Activated CD8-positive, alpha-beta memory T cell treated with anti-CD3 and anti-CD28 coated beads for 36 hours (primary cell): ENCODE measurements at regions not wholly inside any gene's neighbourhood (a gene's known extent, or its start where the extent isn't known, plus 50 kb on each side); places are given as distances from the start of the nearest gene placed in this dataset.
"Not testable (repeated sequence)": the region's sequence is repeated elsewhere in the genome, so short reads cannot be mapped to it uniquely, and the experiment has no call there.

Experiments used
- CTCF ChIA-PET: fragments of 350-600 bp; sonication (Branson Sonifier 250); formaldehyde crosslinking; loops from one replicate; lab custom pipeline; 2021; ENCODE audit warnings: antibody characterized with exemption; lab: Charles Lee
- POLR2A ChIA-PET: fragments of 350-600 bp; sonication (Branson Sonifier 250); formaldehyde crosslinking; loops from one replicate; lab custom pipeline; 2021; ENCODE audit warnings: antibody characterized with exemption; lab: Charles Lee

DNA sequence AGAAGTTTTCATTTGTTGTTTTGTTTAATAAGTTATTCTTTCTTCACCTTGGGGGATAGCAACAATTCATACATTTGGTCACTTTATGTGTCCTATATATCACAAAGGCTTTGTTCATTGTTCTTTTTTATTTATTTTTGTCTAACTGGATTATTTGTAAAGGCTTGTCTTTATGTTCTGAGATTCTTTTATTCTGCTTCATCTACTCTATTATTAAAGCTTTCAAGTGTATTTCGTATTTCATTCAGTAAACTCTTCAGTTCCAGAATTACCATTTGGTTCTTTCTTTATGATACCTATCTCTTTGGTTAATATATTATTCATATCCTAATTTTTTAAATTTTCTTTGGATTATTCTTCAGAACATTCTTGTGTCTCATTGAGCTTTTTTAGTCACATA lies 942.9 kb downstream of the ANKRD7 start:
- ChIA-PET POLR2A (no interaction called here), CTCF (no interaction called here)

GRCh38 chr7:119172043-119172442 lies 947.5 kb downstream of the ANKRD7 start:
- ChIA-PET POLR2A (no interaction called here), CTCF (no interaction called here)

GRCh38 chr7:119175911-119176627 lies 951.6 kb downstream of the ANKRD7 start:
- CTCF ChIA-PET: no interaction called here
- POLR2A ChIA-PET: no interaction called here

- CTCF ChIA-PET: no interaction called here
Observed at GRCh38 chr7:119177863-119178262, 953.4 kb downstream of the ANKRD7 start.

DNA sequence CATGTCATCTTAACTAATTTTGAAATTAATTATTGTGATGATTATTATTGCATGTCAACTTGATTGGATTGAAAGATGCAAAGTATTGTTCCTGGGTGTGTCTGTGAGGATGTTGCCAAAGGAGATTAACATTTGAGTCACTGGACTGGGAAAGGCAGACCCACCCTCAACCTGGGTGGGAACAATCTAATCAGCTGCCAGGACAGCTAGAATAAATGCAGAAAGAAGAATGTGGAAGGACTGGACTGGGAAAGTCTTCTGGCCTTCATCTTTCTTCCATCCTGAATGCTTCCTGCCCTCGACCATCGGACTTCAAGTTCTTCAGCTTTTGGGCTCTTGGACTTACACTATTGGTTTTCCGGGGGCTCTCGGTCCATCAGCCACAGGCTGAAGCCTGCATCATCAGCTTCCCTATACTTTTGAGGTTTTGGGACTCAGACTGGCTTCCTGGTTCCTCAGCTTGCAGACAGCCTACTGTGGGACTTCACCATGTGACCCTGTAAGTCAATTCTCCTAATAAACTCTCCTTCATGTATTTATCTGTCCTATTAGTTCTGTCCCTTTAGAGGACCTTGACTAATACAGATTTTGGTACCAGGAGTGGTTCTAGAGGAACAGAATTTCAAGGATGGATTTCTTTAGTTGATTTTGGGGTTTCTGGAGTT lies 959.8 kb downstream of the ANKRD7 start:
- ChIA-PET CTCF (no interaction called here), POLR2A (no interaction called here)

More at GRCh38 chr7:119177863-119178262, 953.4 kb downstream of the ANKRD7 start:
- POLR2A ChIA-PET: no interaction called here

- CTCF ChIA-PET: no interaction called here
- POLR2A ChIA-PET: no interaction called here
Observed at GRCh38 chr7:119196183-119196582, 971.7 kb downstream of the ANKRD7 start.

GRCh38 chr7:119197172-119197876 lies 972.8 kb downstream of the ANKRD7 start:
- ChIA-PET POLR2A (no interaction called here), CTCF (no interaction called here)

DNA sequence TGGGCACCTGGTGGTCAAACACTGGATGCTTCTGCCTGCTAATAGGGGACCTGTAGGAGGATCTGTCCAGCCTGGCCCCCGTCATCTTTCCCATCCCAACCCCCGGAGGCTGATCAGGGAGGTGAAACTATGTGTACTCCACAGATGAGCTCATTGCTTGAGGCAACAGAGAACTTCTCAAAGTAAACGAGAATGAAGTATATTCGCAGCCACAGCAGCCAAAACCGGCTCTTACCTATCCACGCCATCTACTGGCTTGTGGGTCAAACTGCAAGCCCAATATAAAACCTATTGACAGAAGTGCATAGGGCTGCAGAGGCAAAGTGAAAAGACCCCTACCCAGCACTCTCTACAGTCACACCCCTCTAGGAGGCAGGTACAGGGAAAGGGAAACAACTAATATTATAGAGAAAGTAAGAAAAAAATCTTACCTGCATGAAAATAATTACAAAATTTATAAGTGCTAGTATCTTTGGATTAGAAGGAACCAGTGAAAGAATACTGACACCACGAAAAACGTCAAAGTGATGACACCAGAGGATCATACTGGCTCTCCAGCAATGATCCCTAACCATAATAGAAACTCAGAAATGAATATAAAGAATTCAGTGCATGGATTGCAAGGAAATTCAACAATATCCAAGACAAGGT lies 973.5 kb downstream of the ANKRD7 start:
- ChIA-PET CTCF (no interaction called here), POLR2A (no interaction called here)

DNA sequence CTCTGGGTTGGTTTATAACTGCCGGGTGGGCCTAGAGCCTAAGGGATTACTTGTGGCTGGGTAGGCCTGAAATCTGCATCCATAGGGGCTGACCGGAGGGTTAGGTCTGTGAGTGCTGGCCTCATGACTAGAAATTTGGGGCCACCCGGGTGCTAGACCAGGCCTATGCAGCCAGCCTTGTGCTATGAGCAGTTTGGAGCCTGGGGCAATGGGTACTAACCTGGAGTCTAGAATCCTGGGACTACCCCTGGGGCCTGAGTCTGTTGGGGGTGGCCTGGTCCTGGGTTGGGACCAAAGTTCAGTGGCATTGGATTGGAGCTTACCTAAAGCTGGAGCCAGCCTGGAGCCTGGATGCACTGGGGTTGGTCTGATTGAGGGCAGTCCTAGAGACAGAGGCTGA lies 995.2 kb downstream of the ANKRD7 start:
- CTCF ChIA-PET: no interaction called here
- POLR2A ChIA-PET: no interaction called here

DNA sequence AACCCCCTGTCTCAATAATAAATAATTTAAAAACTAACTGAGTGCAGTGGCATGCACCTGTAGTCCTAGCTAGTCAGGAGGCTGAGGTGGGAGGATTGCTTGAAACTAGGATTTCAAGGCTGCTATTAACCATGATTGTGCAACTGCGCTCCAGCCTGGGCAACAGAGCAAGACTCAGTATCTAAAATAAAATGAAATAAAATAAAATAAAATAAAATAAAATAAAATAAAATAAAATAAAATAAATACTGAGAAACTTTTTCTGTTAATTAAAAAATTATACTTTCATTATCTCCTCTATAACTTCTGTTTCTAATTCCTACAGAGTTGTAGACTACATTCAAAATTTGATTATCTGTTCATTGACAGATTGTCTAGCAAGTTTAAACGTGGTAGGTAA lies 999.4 kb downstream of the ANKRD7 start:
- ChIA-PET CTCF (no interaction called here), POLR2A (no interaction called here)

DNA sequence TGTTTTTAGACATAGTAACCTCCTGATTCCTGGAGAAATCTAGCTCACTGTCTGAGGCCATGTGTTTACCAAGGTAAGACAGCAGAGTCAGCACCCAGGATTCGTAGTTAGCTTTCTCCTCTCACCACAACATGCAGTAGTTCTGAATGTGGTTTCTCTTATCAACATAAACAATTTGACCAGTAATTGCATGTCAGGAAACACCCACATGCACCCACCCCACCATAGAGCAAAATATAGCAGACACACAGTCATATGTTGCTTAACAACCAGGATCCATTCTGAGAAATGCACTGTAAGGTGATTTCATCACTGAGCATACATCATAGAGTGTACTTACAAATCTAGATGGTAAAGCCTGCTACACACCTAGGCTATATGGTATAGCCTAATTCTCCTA lies 1004.0 kb downstream of the ANKRD7 start:
- POLR2A ChIA-PET: no interaction called here
- CTCF ChIA-PET: no interaction called here

DNA sequence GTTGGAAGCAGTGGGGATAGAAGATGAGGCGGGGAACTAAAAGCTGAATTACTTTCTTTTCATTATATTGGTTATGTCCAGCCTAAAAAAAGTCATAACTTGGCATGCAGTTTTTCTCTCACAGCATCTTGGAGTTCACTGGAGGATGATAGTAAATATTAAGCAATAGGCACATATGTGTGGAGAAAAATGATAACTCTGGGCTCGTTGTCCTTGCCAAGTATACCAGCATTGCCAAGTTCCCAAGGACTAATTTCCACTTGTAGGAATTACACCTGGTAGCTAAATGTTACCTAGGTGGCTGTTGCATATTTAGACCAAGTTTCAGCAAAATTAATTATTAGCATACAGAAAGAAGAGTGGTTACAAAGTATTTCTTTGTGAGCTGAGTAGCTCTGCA lies 1007.6 kb downstream of the ANKRD7 start:
- ChIA-PET POLR2A (no interaction called here), CTCF (no interaction called here)

DNA sequence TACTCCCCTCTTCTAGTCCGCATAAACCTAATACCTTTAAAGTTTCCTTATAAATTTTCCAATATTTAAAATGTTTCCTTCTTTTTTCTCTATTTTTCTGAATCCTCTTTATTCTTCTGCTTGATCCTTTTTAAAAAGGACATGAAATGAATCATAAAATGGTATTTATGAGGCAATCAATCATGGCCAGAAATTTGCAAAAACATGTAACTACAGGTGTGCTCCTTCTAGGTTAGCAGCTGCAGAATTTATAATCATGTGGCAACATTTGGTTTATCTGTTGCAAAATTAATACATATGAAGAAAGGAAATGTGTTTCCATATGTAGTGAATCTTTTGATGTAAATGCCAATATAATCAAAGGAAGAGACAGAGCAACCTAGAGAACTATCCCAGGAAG lies 1008.5 kb downstream of the ANKRD7 start:
- ChIA-PET POLR2A (no interaction called here), CTCF (no interaction called here)

GRCh38 chr7:119252962-119253361 lies 1020.0 kb upstream of the KCND2 start:
- CTCF ChIA-PET: no interaction called here
- POLR2A ChIA-PET: no interaction called here

- POLR2A ChIA-PET: no interaction called here
- CTCF ChIA-PET: no interaction called here
Observed at GRCh38 chr7:119254742-119255141, 1018.2 kb upstream of the KCND2 start.

DNA sequence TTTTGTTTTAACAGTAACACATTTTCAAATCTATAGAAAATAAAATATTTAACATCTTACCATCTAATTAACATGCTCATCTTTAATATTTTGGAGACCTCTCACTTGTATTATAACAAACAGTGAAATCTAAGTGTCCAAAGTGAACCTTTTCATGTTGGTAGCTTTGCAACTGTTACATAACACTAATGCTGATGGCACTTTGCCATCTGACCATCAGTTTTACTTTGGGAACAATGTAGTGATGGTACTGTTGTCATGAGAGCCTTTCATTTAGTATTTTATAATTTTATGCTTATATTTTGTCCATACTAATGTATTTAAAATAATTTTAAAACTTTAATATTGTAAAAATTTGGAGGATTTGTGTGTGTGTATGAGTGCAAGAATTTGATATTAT lies 1017.0 kb upstream of the KCND2 start:
- ChIA-PET POLR2A (no interaction called here), CTCF (no interaction called here)

- CTCF ChIA-PET: no interaction called here
- POLR2A ChIA-PET: no interaction called here
Observed at GRCh38 chr7:119256446-119257131, 1016.4 kb upstream of the KCND2 start.

- POLR2A ChIA-PET, CTCF ChIA-PET: not testable (repeated sequence)
Observed at GRCh38 chr7:119266790-119267189, 1006.2 kb upstream of the KCND2 start.

GRCh38 chr7:119270045-119270464 lies 1002.9 kb upstream of the KCND2 start:
- ChIA-PET CTCF (no interaction called here), POLR2A (no interaction called here)

DNA sequence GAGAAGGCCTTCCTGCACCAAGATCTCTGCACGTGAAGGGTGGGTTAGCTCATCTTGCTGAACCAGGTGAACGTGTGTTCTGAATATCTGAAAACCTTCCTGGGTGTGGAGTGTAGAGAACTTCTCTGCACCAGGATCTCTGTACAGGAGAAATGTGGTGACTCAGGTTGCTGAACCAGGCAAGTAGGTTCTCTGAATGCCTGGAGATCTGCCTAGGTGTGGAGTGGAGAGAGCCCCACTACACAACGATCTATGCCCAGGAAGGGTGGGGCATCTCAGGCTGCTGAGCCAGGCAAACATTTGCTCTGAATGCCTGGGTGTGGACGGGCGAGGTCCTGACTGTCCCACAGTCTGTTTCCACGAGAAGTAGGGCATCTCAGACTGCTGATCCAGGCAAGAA lies 1002.3 kb upstream of the KCND2 start:
- ChIA-PET CTCF (no interaction called here), POLR2A (no interaction called here)
